ENCODE measurements at regions not wholly inside any gene's neighbourhood (a gene's known extent, or its start where the extent isn't known, plus 50 kb on each side); places are given as distances from the start of the nearest gene placed in this dataset.

- H3K9me3 Mint-ChIP-seq (ENCODE audit: unreplicated experiment), result no peaks in the 10 kb centered on the region
- ChIA-PET CTCF (interaction anchor here (0.7 kb wide), 1 partner anchor 18 kb away, joined by 3 read pairs; no protein-coding TSS in a partner anchor), POLR2A (no interaction called here)
- H3K4me1 Mint-ChIP-seq (ENCODE audit: insufficient read depth, unreplicated experiment), result no peaks in the 10 kb centered on the region
- TF ChIP-seq CTCF (IDR thresholded peaks at IDR 0.05; ENCODE audit: unreplicated experiment), result no peak
- intact Hi-C loops (cut with micrococcal nuclease), result no loop called here
- no TSS peak for BruUV-seq (replicated peaks)
- H3K27me3 Mint-ChIP-seq (ENCODE audit: insufficient read depth, unreplicated experiment), result no peaks in the 10 kb centered on the region
- no peak overlapping the region for H3K4me3 Mint-ChIP-seq (ENCODE audit: unreplicated experiment)
- H3K36me3 Mint-ChIP-seq (ENCODE audit: insufficient read depth, unreplicated experiment), result no peaks in the 10 kb centered on the region
- peak; percentile 19 for DNase-seq (ENCODE audit: unreplicated experiment)
- no peak overlapping the region for H3K27ac Mint-ChIP-seq (ENCODE audit: low read depth, unreplicated experiment)
Observed at GRCh38 chr13:109989155-109989554, 202.8 kb upstream of the IRS2 start.

DNA sequence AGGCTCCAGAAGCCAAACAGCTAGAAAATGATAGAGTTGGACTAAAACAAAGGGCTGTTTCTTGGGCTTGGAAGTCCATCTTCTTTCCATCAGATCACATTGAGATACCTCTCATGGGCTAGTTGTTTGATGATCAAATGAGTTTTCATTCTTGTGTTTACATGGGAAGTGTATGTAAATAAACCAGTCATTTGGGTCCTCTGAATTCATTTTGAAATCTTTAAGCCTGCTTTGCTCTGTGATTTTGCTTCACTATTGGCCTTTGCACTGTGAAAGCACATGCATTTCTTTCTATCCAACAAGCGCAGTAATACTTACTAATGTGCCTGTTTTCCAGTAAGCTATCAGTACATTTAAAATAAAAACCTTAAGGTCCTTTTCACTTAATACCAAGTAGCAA lies 200.5 kb upstream of the IRS2 start:
- intact Hi-C loops (cut with micrococcal nuclease), result no loop called here
- Mint-ChIP-seq H3K9me3 (ENCODE audit: unreplicated experiment) (no peaks in the 10 kb centered on the region), H3K4me3 (ENCODE audit: unreplicated experiment) (no peak overlapping the region), H3K4me1 (ENCODE audit: insufficient read depth, unreplicated experiment) (no peaks in the 10 kb centered on the region), H3K27ac (ENCODE audit: low read depth, unreplicated experiment) (no peak overlapping the region), H3K36me3 (ENCODE audit: insufficient read depth, unreplicated experiment) (no peaks in the 10 kb centered on the region), H3K27me3 (ENCODE audit: insufficient read depth, unreplicated experiment) (no peaks in the 10 kb centered on the region)
- DNase-seq (ENCODE audit: unreplicated experiment), result no peak
- BruUV-seq (replicated peaks), result no TSS peak
- no peak for TF ChIP-seq CTCF (IDR thresholded peaks at IDR 0.05; ENCODE audit: unreplicated experiment)
- ChIA-PET POLR2A (interaction anchor here (1.1 kb wide), 1 partner anchor 15 kb away, joined by 3 read pairs; no protein-coding TSS in a partner anchor), CTCF (interaction anchor here (0.6 kb wide), 1 partner anchor 225 kb away, joined by 3 read pairs; no protein-coding TSS in a partner anchor)

DNA sequence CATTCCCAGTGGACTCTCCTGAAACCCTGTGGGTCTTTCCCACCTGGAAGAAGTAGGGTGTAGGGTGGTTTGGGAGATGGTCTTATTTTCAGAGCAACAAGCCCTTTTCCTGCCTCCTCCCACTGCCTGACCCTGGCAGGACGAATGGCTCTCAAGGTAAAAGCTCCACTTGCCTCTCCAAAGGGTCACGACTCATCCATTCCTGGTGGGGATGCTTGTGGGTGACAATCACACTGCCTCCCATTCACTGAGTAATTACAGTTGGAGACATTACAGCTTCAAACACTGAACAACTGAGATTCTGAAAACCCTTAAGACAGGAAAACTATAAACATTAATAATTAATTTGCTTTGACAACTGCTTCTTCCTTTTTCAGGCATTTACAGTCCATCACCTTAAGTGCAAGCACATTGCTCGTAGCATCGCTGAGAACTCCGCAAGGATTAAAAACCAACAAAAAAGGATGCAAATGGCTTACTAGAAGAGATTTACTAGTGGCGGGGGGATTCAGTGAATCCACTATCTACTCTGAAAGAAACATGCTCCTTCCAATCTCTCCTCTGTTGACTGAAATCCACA lies 199.6 kb upstream of the IRS2 start:
- Mint-ChIP-seq H3K27ac (ENCODE audit: low read depth, unreplicated experiment) (no peak overlapping the region), H3K4me1 (ENCODE audit: insufficient read depth, unreplicated experiment) (no peaks in the 10 kb centered on the region), H3K36me3 (ENCODE audit: insufficient read depth, unreplicated experiment) (no peaks in the 10 kb centered on the region), H3K4me3 (ENCODE audit: unreplicated experiment) (no peak overlapping the region), H3K9me3 (ENCODE audit: unreplicated experiment) (no peaks in the 10 kb centered on the region), H3K27me3 (ENCODE audit: insufficient read depth, unreplicated experiment) (no peaks in the 10 kb centered on the region)
- ChIA-PET CTCF (interaction anchor here (0.7 kb wide), 2 partner anchors 13 to 227 kb away, joined by 3 read pairs; no protein-coding TSS in a partner anchor), POLR2A (interaction anchor here (1.1 kb wide), 1 partner anchor 14 kb away, joined by 3 read pairs; no protein-coding TSS in a partner anchor)
- no peak for TF ChIP-seq CTCF (IDR thresholded peaks at IDR 0.05; ENCODE audit: unreplicated experiment)
- DNase-seq (ENCODE audit: unreplicated experiment), result no peak
- intact Hi-C loops (cut with micrococcal nuclease), result no loop called here
- no TSS peak for BruUV-seq (replicated peaks)

- DNase-seq (ENCODE audit: unreplicated experiment), result no peak
- Mint-ChIP-seq H3K27ac (ENCODE audit: low read depth, unreplicated experiment) (no peak overlapping the region), H3K9me3 (ENCODE audit: unreplicated experiment) (no peaks in the 10 kb centered on the region), H3K36me3 (ENCODE audit: insufficient read depth, unreplicated experiment) (no peaks in the 10 kb centered on the region), H3K27me3 (ENCODE audit: insufficient read depth, unreplicated experiment) (no peaks in the 10 kb centered on the region), H3K4me3 (ENCODE audit: unreplicated experiment) (no peak overlapping the region), H3K4me1 (ENCODE audit: insufficient read depth, unreplicated experiment) (peaks cover 6% of the 10 kb centered on the region)
- intact Hi-C loops (cut with micrococcal nuclease), result no loop called here
- ChIA-PET CTCF (interaction anchor here (0.6 to 0.8 kb wide), 2 partner anchors 14 to 1068 kb away, joined by 3 read pairs; no protein-coding TSS in a partner anchor), POLR2A (no interaction called here)
- no peak for TF ChIP-seq CTCF (IDR thresholded peaks at IDR 0.05; ENCODE audit: unreplicated experiment)
- BruUV-seq (replicated peaks), result no TSS peak
Observed at GRCh38 chr13:109983447-109983846, 197.1 kb upstream of the IRS2 start.

All from MCF 10A (cell line).